ENCODE measurements at regions not wholly inside any gene's neighbourhood (a gene's known extent, or its start where the extent isn't known, plus 50 kb on each side); places are given as distances from the start of the nearest gene placed in this dataset.

DNA sequence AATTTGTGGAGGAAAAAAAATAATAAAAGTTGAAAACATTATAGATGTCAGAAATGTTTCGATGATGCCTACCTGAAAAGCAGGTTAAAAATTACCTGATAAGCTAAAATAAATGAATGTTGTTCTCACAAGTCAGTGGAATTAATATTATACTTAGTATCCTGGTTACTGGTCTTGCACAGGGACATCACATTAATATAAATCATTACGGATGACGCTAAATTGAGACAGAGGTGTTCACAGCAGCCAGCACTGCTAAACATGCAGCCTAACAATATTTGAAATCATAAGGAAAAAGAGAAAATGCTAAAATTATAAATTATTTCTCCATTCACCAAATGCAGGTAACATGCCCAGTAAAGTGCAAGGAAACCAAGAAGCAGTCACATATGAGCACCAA, 1130.0 kb downstream of the STPG2 start:
- H3K36me3 ChIP-seq (ENCODE audit: insufficient read depth), result no peaks in the 10 kb centered on the region
- no peak overlapping the region for H3K4me3 ChIP-seq
- H3F3A ChIP-seq (replicated peaks; ENCODE audit: low read depth), result no peaks in the 10 kb centered on the region
- DNase-seq (ENCODE audit: low spot score), result no peak
- no peaks in the 10 kb centered on the region for H4K20me1 ChIP-seq (replicated peaks; ENCODE audit: insufficient read depth)
- no peak for TF ChIP-seq CREB1 (CRISPR knock-in tag; IDR thresholded peaks at IDR 0.05; ENCODE audit: low read depth)
- no peak for TF ChIP-seq EZH2phosphoT487 (IDR thresholded peaks at IDR 0.05; ENCODE audit: unreplicated experiment)
- TF ChIP-seq JUNB (IDR thresholded peaks at IDR 0.05; ENCODE audit: unreplicated experiment), result no peak
- no peak for TF ChIP-seq ZNF331 (CRISPR knock-in tag; IDR thresholded peaks at IDR 0.05; ENCODE audit: low read depth)
- no peak for TF ChIP-seq NANOG (IDR thresholded peaks at IDR 0.05; ENCODE audit: borderline replicate concordance)
- TF ChIP-seq ZNF114 (CRISPR knock-in tag; IDR thresholded peaks at IDR 0.05), result no peak
- TF ChIP-seq, protein P1, sequence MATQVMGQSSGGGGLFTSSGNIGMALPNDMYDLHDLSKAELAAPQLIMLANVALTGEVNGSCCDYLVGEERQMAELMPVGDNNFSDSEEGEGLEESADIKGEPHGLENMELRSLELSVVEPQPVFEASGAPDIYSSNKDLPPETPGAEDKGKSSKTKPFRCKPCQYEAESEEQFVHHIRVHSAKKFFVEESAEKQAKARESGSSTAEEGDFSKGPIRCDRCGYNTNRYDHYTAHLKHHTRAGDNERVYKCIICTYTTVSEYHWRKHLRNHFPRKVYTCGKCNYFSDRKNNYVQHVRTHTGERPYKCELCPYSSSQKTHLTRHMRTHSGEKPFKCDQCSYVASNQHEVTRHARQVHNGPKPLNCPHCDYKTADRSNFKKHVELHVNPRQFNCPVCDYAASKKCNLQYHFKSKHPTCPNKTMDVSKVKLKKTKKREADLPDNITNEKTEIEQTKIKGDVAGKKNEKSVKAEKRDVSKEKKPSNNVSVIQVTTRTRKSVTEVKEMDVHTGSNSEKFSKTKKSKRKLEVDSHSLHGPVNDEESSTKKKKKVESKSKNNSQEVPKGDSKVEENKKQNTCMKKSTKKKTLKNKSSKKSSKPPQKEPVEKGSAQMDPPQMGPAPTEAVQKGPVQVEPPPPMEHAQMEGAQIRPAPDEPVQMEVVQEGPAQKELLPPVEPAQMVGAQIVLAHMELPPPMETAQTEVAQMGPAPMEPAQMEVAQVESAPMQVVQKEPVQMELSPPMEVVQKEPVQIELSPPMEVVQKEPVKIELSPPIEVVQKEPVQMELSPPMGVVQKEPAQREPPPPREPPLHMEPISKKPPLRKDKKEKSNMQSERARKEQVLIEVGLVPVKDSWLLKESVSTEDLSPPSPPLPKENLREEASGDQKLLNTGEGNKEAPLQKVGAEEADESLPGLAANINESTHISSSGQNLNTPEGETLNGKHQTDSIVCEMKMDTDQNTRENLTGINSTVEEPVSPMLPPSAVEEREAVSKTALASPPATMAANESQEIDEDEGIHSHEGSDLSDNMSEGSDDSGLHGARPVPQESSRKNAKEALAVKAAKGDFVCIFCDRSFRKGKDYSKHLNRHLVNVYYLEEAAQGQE (IDR thresholded peaks at IDR 0.05; ENCODE audit: unreplicated experiment), result no peak
- TF ChIP-seq POLR2AphosphoS5 (IDR thresholded peaks at IDR 0.05; ENCODE audit: low read depth), result no peak
- TF ChIP-seq, protein P2, sequence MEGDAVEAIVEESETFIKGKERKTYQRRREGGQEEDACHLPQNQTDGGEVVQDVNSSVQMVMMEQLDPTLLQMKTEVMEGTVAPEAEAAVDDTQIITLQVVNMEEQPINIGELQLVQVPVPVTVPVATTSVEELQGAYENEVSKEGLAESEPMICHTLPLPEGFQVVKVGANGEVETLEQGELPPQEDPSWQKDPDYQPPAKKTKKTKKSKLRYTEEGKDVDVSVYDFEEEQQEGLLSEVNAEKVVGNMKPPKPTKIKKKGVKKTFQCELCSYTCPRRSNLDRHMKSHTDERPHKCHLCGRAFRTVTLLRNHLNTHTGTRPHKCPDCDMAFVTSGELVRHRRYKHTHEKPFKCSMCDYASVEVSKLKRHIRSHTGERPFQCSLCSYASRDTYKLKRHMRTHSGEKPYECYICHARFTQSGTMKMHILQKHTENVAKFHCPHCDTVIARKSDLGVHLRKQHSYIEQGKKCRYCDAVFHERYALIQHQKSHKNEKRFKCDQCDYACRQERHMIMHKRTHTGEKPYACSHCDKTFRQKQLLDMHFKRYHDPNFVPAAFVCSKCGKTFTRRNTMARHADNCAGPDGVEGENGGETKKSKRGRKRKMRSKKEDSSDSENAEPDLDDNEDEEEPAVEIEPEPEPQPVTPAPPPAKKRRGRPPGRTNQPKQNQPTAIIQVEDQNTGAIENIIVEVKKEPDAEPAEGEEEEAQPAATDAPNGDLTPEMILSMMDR (conservative IDR thresholded peaks at IDR 0.05; ENCODE audit: low read depth in 2 of 2), result no peak
- TF ChIP-seq, protein P3, sequence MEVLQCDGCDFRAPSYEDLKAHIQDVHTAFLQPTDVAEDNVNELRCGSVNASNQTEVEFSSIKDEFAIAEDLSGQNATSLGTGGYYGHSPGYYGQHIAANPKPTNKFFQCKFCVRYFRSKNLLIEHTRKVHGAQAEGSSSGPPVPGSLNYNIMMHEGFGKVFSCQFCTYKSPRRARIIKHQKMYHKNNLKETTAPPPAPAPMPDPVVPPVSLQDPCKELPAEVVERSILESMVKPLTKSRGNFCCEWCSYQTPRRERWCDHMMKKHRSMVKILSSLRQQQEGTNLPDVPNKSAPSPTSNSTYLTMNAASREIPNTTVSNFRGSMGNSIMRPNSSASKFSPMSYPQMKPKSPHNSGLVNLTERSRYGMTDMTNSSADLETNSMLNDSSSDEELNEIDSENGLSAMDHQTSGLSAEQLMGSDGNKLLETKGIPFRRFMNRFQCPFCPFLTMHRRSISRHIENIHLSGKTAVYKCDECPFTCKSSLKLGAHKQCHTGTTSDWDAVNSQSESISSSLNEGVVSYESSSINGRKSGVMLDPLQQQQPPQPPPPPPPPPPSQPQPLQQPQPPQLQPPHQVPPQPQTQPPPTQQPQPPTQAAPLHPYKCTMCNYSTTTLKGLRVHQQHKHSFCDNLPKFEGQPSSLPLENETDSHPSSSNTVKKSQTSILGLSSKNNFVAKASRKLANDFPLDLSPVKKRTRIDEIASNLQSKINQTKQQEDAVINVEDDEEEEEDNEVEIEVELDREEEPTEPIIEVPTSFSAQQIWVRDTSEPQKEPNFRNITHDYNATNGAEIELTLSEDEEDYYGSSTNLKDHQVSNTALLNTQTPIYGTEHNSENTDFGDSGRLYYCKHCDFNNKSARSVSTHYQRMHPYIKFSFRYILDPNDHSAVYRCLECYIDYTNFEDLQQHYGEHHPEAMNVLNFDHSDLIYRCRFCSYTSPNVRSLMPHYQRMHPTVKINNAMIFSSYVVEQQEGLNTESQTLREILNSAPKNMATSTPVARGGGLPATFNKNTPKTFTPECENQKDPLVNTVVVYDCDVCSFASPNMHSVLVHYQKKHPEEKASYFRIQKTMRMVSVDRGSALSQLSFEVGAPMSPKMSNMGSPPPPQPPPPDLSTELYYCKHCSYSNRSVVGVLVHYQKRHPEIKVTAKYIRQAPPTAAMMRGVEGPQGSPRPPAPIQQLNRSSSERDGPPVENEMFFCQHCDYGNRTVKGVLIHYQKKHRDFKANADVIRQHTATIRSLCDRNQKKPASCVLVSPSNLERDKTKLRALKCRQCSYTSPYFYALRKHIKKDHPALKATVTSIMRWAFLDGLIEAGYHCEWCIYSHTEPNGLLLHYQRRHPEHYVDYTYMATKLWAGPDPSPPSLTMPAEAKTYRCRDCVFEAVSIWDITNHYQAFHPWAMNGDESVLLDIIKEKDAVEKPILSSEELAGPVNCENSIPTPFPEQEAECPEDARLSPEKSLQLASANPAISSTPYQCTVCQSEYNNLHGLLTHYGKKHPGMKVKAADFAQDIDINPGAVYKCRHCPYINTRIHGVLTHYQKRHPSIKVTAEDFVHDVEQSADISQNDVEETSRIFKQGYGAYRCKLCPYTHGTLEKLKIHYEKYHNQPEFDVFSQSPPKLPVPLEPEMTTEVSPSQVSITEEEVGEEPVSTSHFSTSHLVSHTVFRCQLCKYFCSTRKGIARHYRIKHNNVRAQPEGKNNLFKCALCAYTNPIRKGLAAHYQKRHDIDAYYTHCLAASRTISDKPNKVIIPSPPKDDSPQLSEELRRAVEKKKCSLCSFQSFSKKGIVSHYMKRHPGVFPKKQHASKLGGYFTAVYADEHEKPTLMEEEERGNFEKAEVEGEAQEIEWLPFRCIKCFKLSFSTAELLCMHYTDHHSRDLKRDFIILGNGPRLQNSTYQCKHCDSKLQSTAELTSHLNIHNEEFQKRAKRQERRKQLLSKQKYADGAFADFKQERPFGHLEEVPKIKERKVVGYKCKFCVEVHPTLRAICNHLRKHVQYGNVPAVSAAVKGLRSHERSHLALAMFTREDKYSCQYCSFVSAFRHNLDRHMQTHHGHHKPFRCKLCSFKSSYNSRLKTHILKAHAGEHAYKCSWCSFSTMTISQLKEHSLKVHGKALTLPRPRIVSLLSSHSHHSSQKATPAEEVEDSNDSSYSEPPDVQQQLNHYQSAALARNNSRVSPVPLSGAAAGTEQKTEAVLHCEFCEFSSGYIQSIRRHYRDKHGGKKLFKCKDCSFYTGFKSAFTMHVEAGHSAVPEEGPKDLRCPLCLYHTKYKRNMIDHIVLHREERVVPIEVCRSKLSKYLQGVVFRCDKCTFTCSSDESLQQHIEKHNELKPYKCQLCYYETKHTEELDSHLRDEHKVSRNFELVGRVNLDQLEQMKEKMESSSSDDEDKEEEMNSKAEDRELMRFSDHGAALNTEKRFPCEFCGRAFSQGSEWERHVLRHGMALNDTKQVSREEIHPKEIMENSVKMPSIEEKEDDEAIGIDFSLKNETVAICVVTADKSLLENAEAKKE (CRISPR knock-in tag; IDR thresholded peaks at IDR 0.05), result no peak
- TF ChIP-seq EZH2 (IDR thresholded peaks at IDR 0.05; ENCODE audit: low read depth, unreplicated experiment), result no peak
- TF ChIP-seq STAT1 (IDR thresholded peaks at IDR 0.05; ENCODE audit: unreplicated experiment), result no peak
- TF ChIP-seq ETS1 (IDR thresholded peaks at IDR 0.05), result no peak
- H3K9me2 ChIP-seq (ENCODE audit: insufficient read depth), result no peaks in the 10 kb centered on the region
- H3K27ac Mint-ChIP-seq, result no peak overlapping the region
- H3K4me3 Mint-ChIP-seq, result no peak overlapping the region
- H3K4me1 ChIP-seq (ENCODE audit: insufficient read depth), result peaks cover 10% of the 10 kb centered on the region
- H2AFZ ChIP-seq, result no peak overlapping the region
- H3K4me2 ChIP-seq, result no peak overlapping the region
- H3K9me3 Mint-ChIP-seq, result no peaks in the 10 kb centered on the region
- H3K27me3 ChIP-seq (ENCODE audit: insufficient read depth), result no peaks in the 10 kb centered on the region
- H3K36me3 Mint-ChIP-seq (ENCODE audit: low read depth), result no peaks in the 10 kb centered on the region
- no peak for ATAC-seq
- H3K4me1 Mint-ChIP-seq, result peaks cover 7% of the 10 kb centered on the region
- H3K27ac ChIP-seq (ENCODE audit: low read depth), result no peak overlapping the region
- no peaks in the 10 kb centered on the region for H3K79me2 ChIP-seq (replicated peaks; ENCODE audit: insufficient read depth)
- H3K27me3 Mint-ChIP-seq (ENCODE audit: insufficient read depth, low read depth, poor library complexity), result no peaks in the 10 kb centered on the region

Data from GM23338 (cell line).